K562 (cell line): ENCODE measurements at regions not wholly inside any gene's neighbourhood (a gene's known extent, or its start where the extent isn't known, plus 50 kb on each side); places are given as distances from the start of the nearest gene placed in this dataset.

Source experiments
- FOXK2 ChIP-seq, 2 experiments: fragments of 450-650 bp; IDR thresholded peaks in 1 of 2; conservative IDR thresholded peaks in 1 of 2; 2 replicates each; pipeline ENCODE4 v1.6.1; 2016; ENCODE audit warnings: low read depth in 2 of 2, mild to moderate bottlenecking in 1 of 2
- KDM1A ChIP-seq, 2 experiments: fragments of 450-650 bp; IDR thresholded peaks; 2 replicates each; pipeline ENCODE4 v1.6.1; 2016; ENCODE audit warnings: mild to moderate bottlenecking in 2 of 2
- MXI1 ChIP-seq: IDR thresholded peaks from 2 replicates; pipeline ENCODE4 v1.6.1; 2011; ENCODE audit warnings: low read depth, mild to moderate bottlenecking, improper control_type of control experiment, low read length
- SMC3 ChIP-seq: conservative IDR thresholded peaks from 2 replicates; pipeline ENCODE4 v1.6.1; 2011; ENCODE audit warnings: low read depth, low read length, improper control_type of control experiment; ENCODE audit not compliant: insufficient read depth
- SRSF3 ChIP-seq: fragments of 200-400 bp; formaldehyde crosslinking; IDR thresholded peaks from 2 replicates; pipeline ENCODE4 v1.6.1; 2016; ENCODE audit warnings: mild to moderate bottlenecking, low read length, moderate library complexity; ENCODE audit not compliant: insufficient read depth
- TAF1 ChIP-seq: IDR thresholded peaks from 2 replicates; pipeline ENCODE4 v1.6.1; 2011; ENCODE audit warnings: mild to moderate bottlenecking, low read length, moderate library complexity; ENCODE audit not compliant: insufficient read depth, control insufficient read depth, severe bottlenecking; ENCODE audit errors: extremely low read depth
- TCF7L2 ChIP-seq: fragments of 150-350 bp; IDR thresholded peaks from 2 replicates; pipeline ENCODE4 v1.6.1; 2016; ENCODE audit warnings: low read depth, mild to moderate bottlenecking, low read length, moderate library complexity
- TF ChIP-seq, protein P1 (sequence below): sonication (generic); formaldehyde crosslinking; IDR thresholded peaks from 2 replicates; pipeline ENCODE4 v1.8.0; 2022; ENCODE audit warnings: mild to moderate bottlenecking, missing genetic modification reagents, borderline replicate concordance
- TF ChIP-seq, protein P2 (sequence below), 3 experiments: IDR thresholded peaks in 2 of 3; conservative IDR thresholded peaks in 1 of 3; 2 replicates each; pipeline ENCODE4 v1.5.1; 2011 to 2012; ENCODE audit warnings: low read length in 3 of 3, mild to moderate bottlenecking in 3 of 3, control low read depth in 2 of 3, improper control_type of control experiment in 1 of 3, inconsistent platforms in 1 of 3, low read depth in 1 of 3, mixed read lengths in 1 of 3, moderate library complexity in 1 of 3; ENCODE audit not compliant: insufficient read depth in 2 of 3

DNA sequence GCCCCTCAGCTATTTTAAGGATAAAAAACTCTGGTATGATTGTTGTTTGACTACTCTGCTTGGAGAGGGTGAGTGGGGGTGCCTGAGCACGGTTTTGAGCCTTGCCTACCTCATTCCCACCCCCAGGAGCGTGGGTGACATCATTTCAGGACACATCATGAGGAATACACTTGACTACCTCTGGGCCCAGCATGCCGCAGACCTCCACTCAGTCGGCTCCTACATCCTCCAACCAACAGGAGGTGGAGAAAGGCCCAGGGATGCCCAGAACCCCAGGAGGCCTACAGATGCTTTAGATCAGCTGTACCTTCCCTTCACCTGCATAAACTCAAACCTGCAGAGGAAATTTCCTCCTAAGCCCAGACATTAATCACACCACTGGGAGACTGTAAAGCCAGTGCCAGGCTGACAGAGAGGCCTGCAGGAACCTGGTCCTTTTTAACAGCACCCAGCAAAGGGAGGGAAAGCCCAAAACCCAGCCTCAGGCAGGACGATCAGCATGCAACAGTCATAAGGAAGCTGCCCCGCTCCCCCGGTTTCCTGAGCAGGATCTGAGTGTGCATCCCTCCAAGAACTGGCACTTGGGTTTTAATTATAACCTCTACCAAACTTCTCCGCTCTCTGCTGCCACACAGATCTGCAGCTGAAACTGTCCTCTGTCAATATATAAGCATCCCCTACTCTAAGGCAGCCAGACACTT, 61.7 kb upstream of the ZNRF2 start:
- TF ChIP-seq SRSF3 (no peak), FOXK2 (conservative IDR thresholded peaks at IDR 0.05 in 1 of 2, IDR thresholded peaks at IDR 0.05 in 1 of 2; ENCODE audit: low read depth in 2 of 2) (no peak), TAF1 (no peak), KDM1A (IDR thresholded peaks at IDR 0.05) (no peak), TCF7L2 (no peak), SMC3 (no peak), MXI1 (no peak)
- TF ChIP-seq, protein P1, sequence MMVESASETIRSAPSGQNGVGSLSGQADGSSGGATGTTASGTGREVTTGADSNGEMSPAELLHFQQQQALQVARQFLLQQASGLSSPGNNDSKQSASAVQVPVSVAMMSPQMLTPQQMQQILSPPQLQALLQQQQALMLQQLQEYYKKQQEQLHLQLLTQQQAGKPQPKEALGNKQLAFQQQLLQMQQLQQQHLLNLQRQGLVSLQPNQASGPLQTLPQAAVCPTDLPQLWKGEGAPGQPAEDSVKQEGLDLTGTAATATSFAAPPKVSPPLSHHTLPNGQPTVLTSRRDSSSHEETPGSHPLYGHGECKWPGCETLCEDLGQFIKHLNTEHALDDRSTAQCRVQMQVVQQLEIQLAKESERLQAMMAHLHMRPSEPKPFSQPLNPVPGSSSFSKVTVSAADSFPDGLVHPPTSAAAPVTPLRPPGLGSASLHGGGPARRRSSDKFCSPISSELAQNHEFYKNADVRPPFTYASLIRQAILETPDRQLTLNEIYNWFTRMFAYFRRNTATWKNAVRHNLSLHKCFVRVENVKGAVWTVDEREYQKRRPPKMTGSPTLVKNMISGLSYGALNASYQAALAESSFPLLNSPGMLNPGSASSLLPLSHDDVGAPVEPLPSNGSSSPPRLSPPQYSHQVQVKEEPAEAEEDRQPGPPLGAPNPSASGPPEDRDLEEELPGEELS, result no peak
- TF ChIP-seq, protein P2, sequence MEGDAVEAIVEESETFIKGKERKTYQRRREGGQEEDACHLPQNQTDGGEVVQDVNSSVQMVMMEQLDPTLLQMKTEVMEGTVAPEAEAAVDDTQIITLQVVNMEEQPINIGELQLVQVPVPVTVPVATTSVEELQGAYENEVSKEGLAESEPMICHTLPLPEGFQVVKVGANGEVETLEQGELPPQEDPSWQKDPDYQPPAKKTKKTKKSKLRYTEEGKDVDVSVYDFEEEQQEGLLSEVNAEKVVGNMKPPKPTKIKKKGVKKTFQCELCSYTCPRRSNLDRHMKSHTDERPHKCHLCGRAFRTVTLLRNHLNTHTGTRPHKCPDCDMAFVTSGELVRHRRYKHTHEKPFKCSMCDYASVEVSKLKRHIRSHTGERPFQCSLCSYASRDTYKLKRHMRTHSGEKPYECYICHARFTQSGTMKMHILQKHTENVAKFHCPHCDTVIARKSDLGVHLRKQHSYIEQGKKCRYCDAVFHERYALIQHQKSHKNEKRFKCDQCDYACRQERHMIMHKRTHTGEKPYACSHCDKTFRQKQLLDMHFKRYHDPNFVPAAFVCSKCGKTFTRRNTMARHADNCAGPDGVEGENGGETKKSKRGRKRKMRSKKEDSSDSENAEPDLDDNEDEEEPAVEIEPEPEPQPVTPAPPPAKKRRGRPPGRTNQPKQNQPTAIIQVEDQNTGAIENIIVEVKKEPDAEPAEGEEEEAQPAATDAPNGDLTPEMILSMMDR (IDR thresholded peaks at IDR 0.05 in 2 of 3, conservative IDR thresholded peaks at IDR 0.05 in 1 of 3; ENCODE audit: insufficient read depth in 2 of 3, low read depth in 1 of 3, low read length in 3 of 3), result no peak
